ENCODE measurements at regions not wholly inside any gene's neighbourhood (a gene's known extent, or its start where the extent isn't known, plus 50 kb on each side); places are given as distances from the start of the nearest gene placed in this dataset.

GRCh38 chr1:221268295-221268694, 389.1 kb downstream of the HLX start:
- no peak overlapping the region for H3K27ac ChIP-seq (ENCODE audit: low read length)
- ChIA-PET CTCF (no interaction called here), POLR2A (no interaction called here)
- peaks cover 3% of the 10 kb centered on the region in 2 donors for H3K27me3 Mint-ChIP-seq
- peaks cover 0 to 3% of the 10 kb centered on the region in 2 experiments for H3K27me3 ChIP-seq (replicated peaks in 1 of 2; ENCODE audit: control insufficient read depth in 2 of 2, extremely low read depth in 1 of 2, insufficient read depth in 2 of 2, low read length in 1 of 2)
- H3K36me3 ChIP-seq (ENCODE audit: control insufficient read depth in 2 of 2, extremely low read depth in 1 of 2, insufficient read depth in 1 of 2, low read length in 1 of 2) = no peaks in the 10 kb centered on the region
- no peaks in the 10 kb centered on the region for H3K9me3 ChIP-seq
- no peaks in the 10 kb centered on the region for H3K36me3 Mint-ChIP-seq
- H3K4me1 ChIP-seq (ENCODE audit: control insufficient read depth in 1 of 2, extremely low read depth in 1 of 2, insufficient read depth in 2 of 2, low read length in 2 of 2) = no peaks in the 10 kb centered on the region
- ATAC-seq (replicated peaks in 1 of 4) (no peak), DNase-seq (no peak)
- no peak overlapping the region for H3K4me3 ChIP-seq (ENCODE audit: control insufficient read depth in 1 of 2, extremely low read depth in 1 of 2, low read length in 1 of 2)
- no peak overlapping the region for H3K27ac Mint-ChIP-seq
- no peaks in the 10 kb centered on the region for H3K9me3 Mint-ChIP-seq
- no CpG with 5 or more reads among the region's 1 CpG for WGBS (ENCODE audit: insufficient coverage)
- no peak overlapping the region for H3K4me3 Mint-ChIP-seq
- no peaks in the 10 kb centered on the region for H3K4me1 Mint-ChIP-seq

GRCh38 chr1:221271701-221272100, 392.5 kb downstream of the HLX start:
- no peaks in the 10 kb centered on the region for H3K9me3 Mint-ChIP-seq
- no peak overlapping the region for H3K27ac ChIP-seq (ENCODE audit: low read length)
- no peaks in the 10 kb centered on the region for H3K9me3 ChIP-seq
- H3K4me3 ChIP-seq (ENCODE audit: control insufficient read depth in 1 of 2, extremely low read depth in 1 of 2, low read length in 1 of 2) = no peak overlapping the region
- H3K4me1 Mint-ChIP-seq = no peaks in the 10 kb centered on the region
- no peaks in the 10 kb centered on the region for H3K36me3 Mint-ChIP-seq
- no peak overlapping the region for H3K27ac Mint-ChIP-seq
- DNase-seq (no peak), ATAC-seq (replicated peaks in 1 of 4) (no peak)
- H3K4me1 ChIP-seq (ENCODE audit: control insufficient read depth in 1 of 2, extremely low read depth in 1 of 2, insufficient read depth in 2 of 2, low read length in 2 of 2) = no peaks in the 10 kb centered on the region
- peaks cover 3% of the 10 kb centered on the region in 2 donors for H3K27me3 Mint-ChIP-seq
- H3K27me3 ChIP-seq (replicated peaks in 1 of 2; ENCODE audit: control insufficient read depth in 2 of 2, extremely low read depth in 1 of 2, insufficient read depth in 2 of 2, low read length in 1 of 2) = peaks cover 0 to 6% of the 10 kb centered on the region in 2 experiments
- POLR2A ChIA-PET = no interaction called here
- no peaks in the 10 kb centered on the region for H3K36me3 ChIP-seq (ENCODE audit: control insufficient read depth in 2 of 2, extremely low read depth in 1 of 2, insufficient read depth in 1 of 2, low read length in 1 of 2)
- CTCF ChIA-PET = no interaction called here
- 94% methylated on average over 3 of the region's 5 CpGs for WGBS (ENCODE audit: insufficient coverage)
- no peak overlapping the region for H3K4me3 Mint-ChIP-seq

GRCh38 chr1:221272940-221273339, 393.7 kb downstream of the HLX start:
- ATAC-seq (replicated peaks in 1 of 4) = no peak
- 100% methylated on average over 1 of the region's 3 CpGs for WGBS (ENCODE audit: insufficient coverage)
- no peak for DNase-seq
- H3K27ac Mint-ChIP-seq = no peak overlapping the region
- no peak overlapping the region for H3K4me3 ChIP-seq (ENCODE audit: control insufficient read depth in 1 of 2, extremely low read depth in 1 of 2, low read length in 1 of 2)
- no peaks in the 10 kb centered on the region for H3K36me3 Mint-ChIP-seq
- H3K4me1 ChIP-seq (ENCODE audit: control insufficient read depth in 1 of 2, extremely low read depth in 1 of 2, insufficient read depth in 2 of 2, low read length in 2 of 2) = no peaks in the 10 kb centered on the region
- no peak overlapping the region for H3K27ac ChIP-seq (ENCODE audit: low read length)
- ChIA-PET POLR2A (no interaction called here), CTCF (interaction anchor here in 1 of 2 donors (0.5 to 1.2 kb wide), 2 partner anchors 9 to 44 kb away, joined by 3 to 4 read pairs; no protein-coding TSS in a partner anchor)
- H3K4me1 Mint-ChIP-seq = no peaks in the 10 kb centered on the region
- H3K36me3 ChIP-seq (ENCODE audit: control insufficient read depth in 2 of 2, extremely low read depth in 1 of 2, insufficient read depth in 1 of 2, low read length in 1 of 2) = no peaks in the 10 kb centered on the region
- no peaks in the 10 kb centered on the region for H3K9me3 ChIP-seq
- H3K27me3 ChIP-seq (replicated peaks in 1 of 2; ENCODE audit: control insufficient read depth in 2 of 2, extremely low read depth in 1 of 2, insufficient read depth in 2 of 2, low read length in 1 of 2) = peaks cover 0 to 6% of the 10 kb centered on the region in 2 experiments
- no peaks in the 10 kb centered on the region for H3K9me3 Mint-ChIP-seq
- peaks cover 3% of the 10 kb centered on the region in 2 donors for H3K27me3 Mint-ChIP-seq
- no peak overlapping the region for H3K4me3 Mint-ChIP-seq

- Mint-ChIP-seq H3K4me3 (no peak overlapping the region), H3K27ac (no peak overlapping the region), H3K4me1 (no peaks in the 10 kb centered on the region), H3K36me3 (no peaks in the 10 kb centered on the region), H3K9me3 (no peaks in the 10 kb centered on the region), H3K27me3 (peaks cover 3% of the 10 kb centered on the region in 2 donors)
- Histone ChIP-seq H3K4me1 (ENCODE audit: control insufficient read depth in 1 of 2, extremely low read depth in 1 of 2, insufficient read depth in 2 of 2, low read length in 2 of 2) (no peaks in the 10 kb centered on the region), H3K4me3 (ENCODE audit: control insufficient read depth in 1 of 2, extremely low read depth in 1 of 2, low read length in 1 of 2) (no peak overlapping the region), H3K27me3 (replicated peaks in 1 of 2; ENCODE audit: control insufficient read depth in 2 of 2, extremely low read depth in 1 of 2, insufficient read depth in 2 of 2, low read length in 1 of 2) (peaks cover 0 to 6% of the 10 kb centered on the region in 2 experiments), H3K36me3 (ENCODE audit: control insufficient read depth in 2 of 2, extremely low read depth in 1 of 2, insufficient read depth in 1 of 2, low read length in 1 of 2) (no peaks in the 10 kb centered on the region), H3K27ac (ENCODE audit: low read length) (no peak overlapping the region), H3K9me3 (no peaks in the 10 kb centered on the region)
- ATAC-seq (replicated peaks in 1 of 4) (no peak), DNase-seq (no peak)
- CTCF ChIA-PET = no interaction called here
- whole genome bisulfite sequencing (ENCODE audit: insufficient coverage) = 77% methylated on average over 4 of the region's 6 CpGs
- POLR2A ChIA-PET = no interaction called here
These were observed 395.1 kb downstream of the HLX start for GRCh38 chr1:221274373-221274772.

GRCh38 chr1:221276896-221277409, 397.7 kb downstream of the HLX start:
- CTCF ChIA-PET = interaction anchor here in 1 of 2 donors (0.5 kb wide), 1 partner anchor 1789 kb away, joined by 5 read pairs; no protein-coding TSS in a partner anchor
- H3K36me3 Mint-ChIP-seq = no peaks in the 10 kb centered on the region
- H3K4me3 Mint-ChIP-seq = no peak overlapping the region
- no peaks in the 10 kb centered on the region for H3K4me1 Mint-ChIP-seq
- H3K27ac Mint-ChIP-seq = no peak overlapping the region
- Histone ChIP-seq H3K9me3 (no peaks in the 10 kb centered on the region), H3K27ac (ENCODE audit: low read length) (no peak overlapping the region), H3K4me1 (ENCODE audit: control insufficient read depth in 1 of 2, extremely low read depth in 1 of 2, insufficient read depth in 2 of 2, low read length in 2 of 2) (no peaks in the 10 kb centered on the region), H3K4me3 (ENCODE audit: control insufficient read depth in 1 of 2, extremely low read depth in 1 of 2, low read length in 1 of 2) (no peak overlapping the region), H3K27me3 (replicated peaks in 1 of 2; ENCODE audit: control insufficient read depth in 2 of 2, extremely low read depth in 1 of 2, insufficient read depth in 2 of 2, low read length in 1 of 2) (peaks cover 0 to 3% of the 10 kb centered on the region in 2 experiments), H3K36me3 (ENCODE audit: control insufficient read depth in 2 of 2, extremely low read depth in 1 of 2, insufficient read depth in 1 of 2, low read length in 1 of 2) (no peaks in the 10 kb centered on the region)
- H3K27me3 Mint-ChIP-seq = peaks cover 0 to 3% of the 10 kb centered on the region in 2 donors
- no peak for DNase-seq
- no peak for ATAC-seq (replicated peaks in 1 of 4)
- POLR2A ChIA-PET = no interaction called here
- no peaks in the 10 kb centered on the region for H3K9me3 Mint-ChIP-seq
- WGBS (ENCODE audit: insufficient coverage) = no CpG with 5 or more reads among the region's 1 CpG

- no peak overlapping the region for H3K27ac ChIP-seq (ENCODE audit: low read length)
- H3K4me3 ChIP-seq (ENCODE audit: control insufficient read depth in 1 of 2, extremely low read depth in 1 of 2, low read length in 1 of 2) = no peak overlapping the region
- no peak for DNase-seq
- ChIA-PET POLR2A (no interaction called here), CTCF (no interaction called here)
- Mint-ChIP-seq H3K9me3 (no peaks in the 10 kb centered on the region), H3K4me1 (no peaks in the 10 kb centered on the region), H3K36me3 (no peaks in the 10 kb centered on the region), H3K4me3 (no peak overlapping the region), H3K27ac (no peak overlapping the region), H3K27me3 (peaks cover 8 to 16% of the 10 kb centered on the region in 2 donors)
- no peaks in the 10 kb centered on the region for H3K4me1 ChIP-seq (ENCODE audit: control insufficient read depth in 1 of 2, extremely low read depth in 1 of 2, insufficient read depth in 2 of 2, low read length in 2 of 2)
- no peak for ATAC-seq (replicated peaks in 1 of 4)
- no peaks in the 10 kb centered on the region for H3K36me3 ChIP-seq (ENCODE audit: control insufficient read depth in 2 of 2, extremely low read depth in 1 of 2, insufficient read depth in 1 of 2, low read length in 1 of 2)
- no peaks in the 10 kb centered on the region for H3K9me3 ChIP-seq
- H3K27me3 ChIP-seq (replicated peaks in 1 of 2; ENCODE audit: control insufficient read depth in 2 of 2, extremely low read depth in 1 of 2, insufficient read depth in 2 of 2, low read length in 1 of 2) = peaks cover 0 to 3% of the 10 kb centered on the region in 2 experiments
These were observed 399.9 kb downstream of the HLX start for GRCh38 chr1:221279146-221279545.

GRCh38 chr1:221283532-221283931, 404.3 kb downstream of the HLX start:
- no peak for ATAC-seq (replicated peaks in 1 of 4)
- Mint-ChIP-seq H3K4me3 (no peak overlapping the region), H3K27me3 (peaks cover 8 to 16% of the 10 kb centered on the region in 2 donors), H3K4me1 (no peaks in the 10 kb centered on the region), H3K36me3 (no peaks in the 10 kb centered on the region), H3K9me3 (no peaks in the 10 kb centered on the region), H3K27ac (no peak overlapping the region)
- no peak overlapping the region for H3K4me3 ChIP-seq (ENCODE audit: control insufficient read depth in 1 of 2, extremely low read depth in 1 of 2, low read length in 1 of 2)
- DNase-seq = no peak
- no peaks in the 10 kb centered on the region for H3K36me3 ChIP-seq (ENCODE audit: control insufficient read depth in 2 of 2, extremely low read depth in 1 of 2, insufficient read depth in 1 of 2, low read length in 1 of 2)
- H3K27me3 ChIP-seq (replicated peaks in 1 of 2; ENCODE audit: control insufficient read depth in 2 of 2, extremely low read depth in 1 of 2, insufficient read depth in 2 of 2, low read length in 1 of 2) = no peaks in the 10 kb centered on the region
- H3K27ac ChIP-seq (ENCODE audit: low read length) = no peak overlapping the region
- no peaks in the 10 kb centered on the region for H3K9me3 ChIP-seq
- no peaks in the 10 kb centered on the region for H3K4me1 ChIP-seq (ENCODE audit: control insufficient read depth in 1 of 2, extremely low read depth in 1 of 2, insufficient read depth in 2 of 2, low read length in 2 of 2)
- WGBS (ENCODE audit: insufficient coverage) = no CpG with 5 or more reads among the region's 1 CpG
- ChIA-PET POLR2A (no interaction called here), CTCF (no interaction called here)
